IMR-90 (cell line): ENCODE measurements at regions not wholly inside any gene's neighbourhood (a gene's known extent, or its start where the extent isn't known, plus 50 kb on each side); places are given as distances from the start of the nearest gene placed in this dataset.

Source experiments
- BHLHE40 ChIP-seq: fragments of 150-350 bp; IDR thresholded peaks from 2 replicates; pipeline ENCODE4 v1.6.1; 2016; ENCODE audit warnings: mild to moderate bottlenecking, low read depth, low read length
- CEBPB ChIP-seq: IDR thresholded peaks from 2 replicates; pipeline ENCODE4 v1.6.1; 2012; ENCODE audit warnings: low read depth, low read length, improper control_type of control experiment
- CHD1 ChIP-seq: IDR thresholded peaks from 2 replicates; pipeline ENCODE4 v1.6.1; 2012; ENCODE audit warnings: low read depth, low read length, improper control_type of control experiment
- FOS ChIP-seq: fragments of 150-350 bp; IDR thresholded peaks from 2 replicates; pipeline ENCODE4 v1.6.1; 2016; ENCODE audit warnings: low read depth, low read length
- MAZ ChIP-seq: IDR thresholded peaks from 2 replicates; pipeline ENCODE4 v1.6.1; 2012; ENCODE audit warnings: low read depth, mild to moderate bottlenecking, low read length, improper control_type of control experiment, moderate library complexity, borderline replicate concordance
- MXI1 ChIP-seq: IDR thresholded peaks from 2 replicates; pipeline ENCODE4 v1.6.1; 2012; ENCODE audit warnings: low read depth, mild to moderate bottlenecking, low read length, moderate library complexity, borderline replicate concordance
- POLR2A ChIP-seq: IDR thresholded peaks from 2 replicates; pipeline ENCODE4 v1.6.1; 2012; ENCODE audit warnings: mild to moderate bottlenecking, low read depth, low read length
- RAD21 ChIP-seq: IDR thresholded peaks from 2 replicates; pipeline ENCODE4 v1.6.1; 2012; ENCODE audit warnings: low read length, improper control_type of control experiment
- RCOR1 ChIP-seq: IDR thresholded peaks from 2 replicates; pipeline ENCODE4 v1.6.1; 2012; ENCODE audit warnings: mild to moderate bottlenecking, low read length, improper control_type of control experiment; ENCODE audit not compliant: insufficient replicate concordance
- SMC3 ChIP-seq: fragments of 150-350 bp; IDR thresholded peaks from 2 replicates; pipeline ENCODE4 v1.6.1; 2016; ENCODE audit warnings: low read depth, mild to moderate bottlenecking, antibody characterized with exemption, low read length, moderate library complexity
- TF ChIP-seq, protein P1 (sequence below): conservative IDR thresholded peaks from 2 replicates; pipeline ENCODE4 v1.5.1; 2012; ENCODE audit warnings: mild to moderate bottlenecking, low read depth, low read length, improper control_type of control experiment
- TF ChIP-seq, protein P2 (sequence below): fragments of 150-350 bp; IDR thresholded peaks from 2 replicates; pipeline ENCODE4 v1.6.1; 2016; ENCODE audit warnings: low read depth, mild to moderate bottlenecking, low read length, moderate library complexity, borderline replicate concordance
- TF ChIP-seq, protein P3 (sequence below): fragments of 150-350 bp; IDR thresholded peaks from 2 replicates; pipeline ENCODE4 v1.6.1; 2017; ENCODE audit warnings: mild to moderate bottlenecking, antibody characterized with exemption, low read length, low read depth

DNA sequence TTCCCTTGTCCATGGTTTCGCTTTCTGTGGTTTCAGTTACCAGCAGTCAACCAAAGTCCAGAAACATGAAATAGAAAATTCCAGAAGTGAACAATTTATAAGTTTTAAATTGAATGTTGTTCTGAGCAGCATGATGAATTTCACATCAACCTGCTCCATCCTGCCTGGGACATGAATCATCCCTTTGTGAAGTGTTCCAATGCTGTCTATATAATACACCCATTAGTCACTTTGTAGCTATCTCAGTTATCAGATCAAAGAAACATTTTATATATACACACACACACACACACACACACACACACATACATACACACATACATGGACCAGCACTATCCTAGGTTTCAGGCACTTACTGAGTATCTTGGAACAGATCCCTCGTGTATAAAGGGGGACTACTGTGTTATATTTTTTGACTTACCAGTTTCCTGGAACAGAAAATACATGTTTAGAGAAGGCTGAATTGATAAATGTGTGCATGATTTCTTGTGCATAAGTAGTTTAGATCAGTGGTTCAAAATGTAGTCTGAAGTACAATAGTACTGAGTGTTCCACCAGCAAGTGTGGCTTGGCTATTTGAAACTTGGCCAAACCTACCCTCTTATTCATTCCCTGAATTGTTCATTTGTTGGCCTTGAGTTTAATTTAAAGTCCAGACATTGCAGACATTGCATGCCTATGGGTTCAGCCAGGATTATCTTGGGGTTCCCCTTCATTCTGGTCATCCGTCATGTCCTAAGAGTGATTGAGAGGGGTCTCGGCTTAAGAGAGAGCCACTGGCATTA is 510.0 kb downstream of the GADD45G start:
- TF ChIP-seq, protein P1, sequence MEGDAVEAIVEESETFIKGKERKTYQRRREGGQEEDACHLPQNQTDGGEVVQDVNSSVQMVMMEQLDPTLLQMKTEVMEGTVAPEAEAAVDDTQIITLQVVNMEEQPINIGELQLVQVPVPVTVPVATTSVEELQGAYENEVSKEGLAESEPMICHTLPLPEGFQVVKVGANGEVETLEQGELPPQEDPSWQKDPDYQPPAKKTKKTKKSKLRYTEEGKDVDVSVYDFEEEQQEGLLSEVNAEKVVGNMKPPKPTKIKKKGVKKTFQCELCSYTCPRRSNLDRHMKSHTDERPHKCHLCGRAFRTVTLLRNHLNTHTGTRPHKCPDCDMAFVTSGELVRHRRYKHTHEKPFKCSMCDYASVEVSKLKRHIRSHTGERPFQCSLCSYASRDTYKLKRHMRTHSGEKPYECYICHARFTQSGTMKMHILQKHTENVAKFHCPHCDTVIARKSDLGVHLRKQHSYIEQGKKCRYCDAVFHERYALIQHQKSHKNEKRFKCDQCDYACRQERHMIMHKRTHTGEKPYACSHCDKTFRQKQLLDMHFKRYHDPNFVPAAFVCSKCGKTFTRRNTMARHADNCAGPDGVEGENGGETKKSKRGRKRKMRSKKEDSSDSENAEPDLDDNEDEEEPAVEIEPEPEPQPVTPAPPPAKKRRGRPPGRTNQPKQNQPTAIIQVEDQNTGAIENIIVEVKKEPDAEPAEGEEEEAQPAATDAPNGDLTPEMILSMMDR = no peak
- TF ChIP-seq FOS = no peak
- no peak for TF ChIP-seq POLR2A
- TF ChIP-seq CHD1 = no peak
- TF ChIP-seq MXI1 = no peak
- TF ChIP-seq, protein P2, sequence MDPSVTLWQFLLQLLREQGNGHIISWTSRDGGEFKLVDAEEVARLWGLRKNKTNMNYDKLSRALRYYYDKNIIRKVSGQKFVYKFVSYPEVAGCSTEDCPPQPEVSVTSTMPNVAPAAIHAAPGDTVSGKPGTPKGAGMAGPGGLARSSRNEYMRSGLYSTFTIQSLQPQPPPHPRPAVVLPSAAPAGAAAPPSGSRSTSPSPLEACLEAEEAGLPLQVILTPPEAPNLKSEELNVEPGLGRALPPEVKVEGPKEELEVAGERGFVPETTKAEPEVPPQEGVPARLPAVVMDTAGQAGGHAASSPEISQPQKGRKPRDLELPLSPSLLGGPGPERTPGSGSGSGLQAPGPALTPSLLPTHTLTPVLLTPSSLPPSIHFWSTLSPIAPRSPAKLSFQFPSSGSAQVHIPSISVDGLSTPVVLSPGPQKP = no peak
- TF ChIP-seq RAD21 = no peak
- no peak for TF ChIP-seq CEBPB
- TF ChIP-seq, protein P3, sequence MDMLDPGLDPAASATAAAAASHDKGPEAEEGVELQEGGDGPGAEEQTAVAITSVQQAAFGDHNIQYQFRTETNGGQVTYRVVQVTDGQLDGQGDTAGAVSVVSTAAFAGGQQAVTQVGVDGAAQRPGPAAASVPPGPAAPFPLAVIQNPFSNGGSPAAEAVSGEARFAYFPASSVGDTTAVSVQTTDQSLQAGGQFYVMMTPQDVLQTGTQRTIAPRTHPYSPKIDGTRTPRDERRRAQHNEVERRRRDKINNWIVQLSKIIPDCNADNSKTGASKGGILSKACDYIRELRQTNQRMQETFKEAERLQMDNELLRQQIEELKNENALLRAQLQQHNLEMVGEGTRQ = no peak
- no peak for TF ChIP-seq BHLHE40
- no peak for TF ChIP-seq RCOR1
- no peak for TF ChIP-seq SMC3
- TF ChIP-seq MAZ = no peak
